ENCODE measurements at regions not wholly inside any gene's neighbourhood (a gene's known extent, or its start where the extent isn't known, plus 50 kb on each side); places are given as distances from the start of the nearest gene placed in this dataset.

GRCh38 chr11:38667359-38667758 is 2069.3 kb upstream of the RAG2 start:
- TF ChIP-seq ZSCAN22 (CRISPR knock-in tag; IDR thresholded peaks at IDR 0.05) (no peak), MNT (IDR thresholded peaks at IDR 0.05) (no peak), MZF1 (CRISPR knock-in tag; IDR thresholded peaks at IDR 0.05; ENCODE audit: borderline replicate concordance) (no peak), THYN1 (CRISPR knock-in tag; IDR thresholded peaks at IDR 0.05; ENCODE audit: borderline replicate concordance, low read depth) (no peak)

Measured in HepG2 (cell line).